ENCODE measurements at regions not wholly inside any gene's neighbourhood (a gene's known extent, or its start where the extent isn't known, plus 50 kb on each side); places are given as distances from the start of the nearest gene placed in this dataset.

- Mint-ChIP-seq H3K27ac (no peak overlapping the region), H3K27me3 (peaks cover 7 to 46% (median 27%) of the 10 kb centered on the region in 5 donors), H3K4me3 (no peak overlapping the region), H3K9me3 (peaks cover 0 to 4% (median 0%) of the 10 kb centered on the region in 11 donors), H3K36me3 (no peaks in the 10 kb centered on the region), H3K4me1 (peaks cover 0 to 3% (median 0%) of the 10 kb centered on the region in 7 donors)
- Histone ChIP-seq H3K27me3 (ENCODE audit: control insufficient read depth in 2 of 2, insufficient read depth in 2 of 2, low read length in 2 of 2) (no peaks in the 10 kb centered on the region), H3K36me3 (ENCODE audit: control insufficient read depth in 2 of 3, insufficient read depth in 3 of 3, low read length in 3 of 3) (no peaks in the 10 kb centered on the region), H3K4me3 (ENCODE audit: low read length) (no peak overlapping the region), H3K9me3 (ENCODE audit: control insufficient read depth in 2 of 3, low read length in 3 of 3) (no peaks in the 10 kb centered on the region), H3K4me1 (ENCODE audit: control insufficient read depth in 2 of 2, insufficient read depth in 2 of 2, low read length in 2 of 2) (no peaks in the 10 kb centered on the region), H3K27ac (ENCODE audit: low read depth, low read length) (no peak overlapping the region)
- ATAC-seq: no peak
- ChIA-PET POLR2A (no interaction called here), CTCF (no interaction called here)
- DNase-seq: no peak
- intact Hi-C loops (cut with micrococcal nuclease): no loop called here
Observed at GRCh38 chr2:235156055-235156454, 204.2 kb downstream of the SH3BP4 start.

- Mint-ChIP-seq H3K4me1 (peaks cover 0 to under 1% (median 0%) of the 10 kb centered on the region in 7 donors), H3K9me3 (peaks cover 0 to 6% (median 0%) of the 10 kb centered on the region in 11 donors), H3K4me3 (no peak overlapping the region), H3K27ac (no peak overlapping the region), H3K36me3 (no peaks in the 10 kb centered on the region), H3K27me3 (peaks cover 4 to 54% (median 27%) of the 10 kb centered on the region in 5 donors)
- intact Hi-C loops (cut with micrococcal nuclease): no loop called here
- H3K36me3 ChIP-seq (ENCODE audit: control insufficient read depth in 2 of 3, insufficient read depth in 3 of 3, low read length in 3 of 3): no peaks in the 10 kb centered on the region
- no peaks in the 10 kb centered on the region for H3K9me3 ChIP-seq (ENCODE audit: control insufficient read depth in 2 of 3, low read length in 3 of 3)
- no peak for DNase-seq
- POLR2A ChIA-PET: no interaction called here
- no peak for ATAC-seq
- H3K27me3 ChIP-seq (ENCODE audit: control insufficient read depth in 2 of 2, insufficient read depth in 2 of 2, low read length in 2 of 2): no peaks in the 10 kb centered on the region
- no peak overlapping the region for H3K27ac ChIP-seq (ENCODE audit: low read depth, low read length)
- H3K4me1 ChIP-seq (ENCODE audit: control insufficient read depth in 2 of 2, insufficient read depth in 2 of 2, low read length in 2 of 2): no peaks in the 10 kb centered on the region
- CTCF ChIA-PET: no interaction called here
- no peak overlapping the region for H3K4me3 ChIP-seq (ENCODE audit: low read length)
Observed at GRCh38 chr2:235157746-235158482, 206.1 kb downstream of the SH3BP4 start.

- intact Hi-C loops (cut with micrococcal nuclease): no loop called here
- H3K9me3 ChIP-seq (ENCODE audit: control insufficient read depth in 2 of 3, low read length in 3 of 3): no peaks in the 10 kb centered on the region
- no peak overlapping the region for H3K4me3 Mint-ChIP-seq
- no peaks in the 10 kb centered on the region for H3K36me3 ChIP-seq (ENCODE audit: control insufficient read depth in 2 of 3, insufficient read depth in 3 of 3, low read length in 3 of 3)
- H3K9me3 Mint-ChIP-seq: peaks cover 0 to 6% (median 0%) of the 10 kb centered on the region in 11 donors
- no peaks in the 10 kb centered on the region for H3K4me1 ChIP-seq (ENCODE audit: control insufficient read depth in 2 of 2, insufficient read depth in 2 of 2, low read length in 2 of 2)
- H3K36me3 Mint-ChIP-seq: no peaks in the 10 kb centered on the region
- H3K4me1 Mint-ChIP-seq: no peaks in the 10 kb centered on the region
- ATAC-seq (no peak), DNase-seq (no peak)
- H3K4me3 ChIP-seq (ENCODE audit: low read length): no peak overlapping the region
- ChIA-PET CTCF (no interaction called here), POLR2A (no interaction called here)
- no peak overlapping the region for H3K27ac Mint-ChIP-seq
- H3K27me3 ChIP-seq (ENCODE audit: control insufficient read depth in 2 of 2, insufficient read depth in 2 of 2, low read length in 2 of 2): no peaks in the 10 kb centered on the region
- no peak overlapping the region for H3K27ac ChIP-seq (ENCODE audit: low read depth, low read length)
- H3K27me3 Mint-ChIP-seq: peaks cover 4 to 55% (median 23%) of the 10 kb centered on the region in 5 donors
Observed at GRCh38 chr2:235160281-235160810, 208.5 kb downstream of the SH3BP4 start.

GRCh38 chr2:235161565-235161964, 209.7 kb downstream of the SH3BP4 start:
- no peak overlapping the region for H3K27ac Mint-ChIP-seq
- H3K4me3 ChIP-seq (ENCODE audit: low read length): no peak overlapping the region
- DNase-seq (no peak), ATAC-seq (no peak)
- H3K4me3 Mint-ChIP-seq: no peak overlapping the region
- H3K9me3 ChIP-seq (ENCODE audit: control insufficient read depth in 2 of 3, low read length in 3 of 3): no peaks in the 10 kb centered on the region
- no peaks in the 10 kb centered on the region for H3K36me3 ChIP-seq (ENCODE audit: control insufficient read depth in 2 of 3, insufficient read depth in 3 of 3, low read length in 3 of 3)
- H3K27ac ChIP-seq (ENCODE audit: low read depth, low read length): no peak overlapping the region
- H3K27me3 Mint-ChIP-seq: peaks cover 4 to 44% (median 20%) of the 10 kb centered on the region in 5 donors
- no peaks in the 10 kb centered on the region for H3K4me1 ChIP-seq (ENCODE audit: control insufficient read depth in 2 of 2, insufficient read depth in 2 of 2, low read length in 2 of 2)
- ChIA-PET CTCF (no interaction called here), POLR2A (no interaction called here)
- H3K9me3 Mint-ChIP-seq: peaks cover 0 to 6% (median 0%) of the 10 kb centered on the region in 11 donors
- intact Hi-C loops (cut with micrococcal nuclease): no loop called here
- H3K4me1 Mint-ChIP-seq: no peaks in the 10 kb centered on the region
- no peaks in the 10 kb centered on the region for H3K36me3 Mint-ChIP-seq
- H3K27me3 ChIP-seq (ENCODE audit: control insufficient read depth in 2 of 2, insufficient read depth in 2 of 2, low read length in 2 of 2): no peaks in the 10 kb centered on the region

- DNase-seq (no peak), ATAC-seq (no peak)
- intact Hi-C loops (cut with micrococcal nuclease): no loop called here
- H3K9me3 ChIP-seq (ENCODE audit: control insufficient read depth in 2 of 3, low read length in 3 of 3): no peaks in the 10 kb centered on the region
- no peak overlapping the region for H3K4me3 ChIP-seq (ENCODE audit: low read length)
- peaks cover 4 to 39% (median 20%) of the 10 kb centered on the region in 5 donors for H3K27me3 Mint-ChIP-seq
- no peak overlapping the region for H3K27ac Mint-ChIP-seq
- H3K27ac ChIP-seq (ENCODE audit: low read depth, low read length): no peak overlapping the region
- ChIA-PET POLR2A (no interaction called here), CTCF (no interaction called here)
- H3K36me3 ChIP-seq (ENCODE audit: control insufficient read depth in 2 of 3, insufficient read depth in 3 of 3, low read length in 3 of 3): no peaks in the 10 kb centered on the region
- peaks cover 0 to 6% (median 0%) of the 10 kb centered on the region in 11 donors for H3K9me3 Mint-ChIP-seq
- H3K4me1 ChIP-seq (ENCODE audit: control insufficient read depth in 2 of 2, insufficient read depth in 2 of 2, low read length in 2 of 2): no peaks in the 10 kb centered on the region
- no peaks in the 10 kb centered on the region for H3K36me3 Mint-ChIP-seq
- no peaks in the 10 kb centered on the region for H3K4me1 Mint-ChIP-seq
- H3K4me3 Mint-ChIP-seq: no peak overlapping the region
- no peaks in the 10 kb centered on the region for H3K27me3 ChIP-seq (ENCODE audit: control insufficient read depth in 2 of 2, insufficient read depth in 2 of 2, low read length in 2 of 2)
Observed at GRCh38 chr2:235162082-235162836, 210.4 kb downstream of the SH3BP4 start.

GRCh38 chr2:235162837-235163197, 211.0 kb downstream of the SH3BP4 start:
- Mint-ChIP-seq H3K4me1 (no peaks in the 10 kb centered on the region), H3K27me3 (peaks cover 4 to 43% (median 20%) of the 10 kb centered on the region in 5 donors), H3K4me3 (no peak overlapping the region), H3K27ac (no peak overlapping the region), H3K36me3 (no peaks in the 10 kb centered on the region), H3K9me3 (peaks cover 0 to 5% (median 0%) of the 10 kb centered on the region in 11 donors)
- no peaks in the 10 kb centered on the region for H3K9me3 ChIP-seq (ENCODE audit: control insufficient read depth in 2 of 3, low read length in 3 of 3)
- ATAC-seq: no peak
- ChIA-PET CTCF (no interaction called here), POLR2A (no interaction called here)
- no peaks in the 10 kb centered on the region for H3K4me1 ChIP-seq (ENCODE audit: control insufficient read depth in 2 of 2, insufficient read depth in 2 of 2, low read length in 2 of 2)
- DNase-seq: no peak
- no peak overlapping the region for H3K27ac ChIP-seq (ENCODE audit: low read depth, low read length)
- H3K4me3 ChIP-seq (ENCODE audit: low read length): no peak overlapping the region
- no peaks in the 10 kb centered on the region for H3K27me3 ChIP-seq (ENCODE audit: control insufficient read depth in 2 of 2, insufficient read depth in 2 of 2, low read length in 2 of 2)
- no peaks in the 10 kb centered on the region for H3K36me3 ChIP-seq (ENCODE audit: control insufficient read depth in 2 of 3, insufficient read depth in 3 of 3, low read length in 3 of 3)
- intact Hi-C loops (cut with micrococcal nuclease): no loop called here
